HFFc6 (cell line): ENCODE measurements at regions not wholly inside any gene's neighbourhood (a gene's known extent, or its start where the extent isn't known, plus 50 kb on each side); places are given as distances from the start of the nearest gene placed in this dataset.
"Not testable (repeated sequence)": the region's sequence is repeated elsewhere in the genome, so short reads cannot be mapped to it uniquely, and the experiment has no call there.

Source experiments
- DNase-seq: peaks from one replicate; pipeline ENCODE4 v3.0.0-alpha.2; 2018
- H3K27ac Mint-ChIP-seq: 2 replicates; pipeline ENCODE4 v1.8.0; 2020; ENCODE audit warnings: mild to moderate bottlenecking, mixed read lengths
- H3K27me3 Mint-ChIP-seq: 2 replicates; pipeline ENCODE4 v1.8.0; 2021; ENCODE audit warnings: mild to moderate bottlenecking, moderate library complexity, mixed read lengths; ENCODE audit not compliant: insufficient read depth
- H3K36me3 Mint-ChIP-seq: 2 replicates; pipeline ENCODE4 v1.8.0; 2021; ENCODE audit warnings: low read depth, mixed read lengths
- H3K4me1 Mint-ChIP-seq: 2 replicates; pipeline ENCODE4 v1.8.0; 2020; ENCODE audit warnings: low read depth, mixed read lengths
- H3K4me3 Mint-ChIP-seq: 2 replicates; pipeline ENCODE4 v1.8.0; 2020; ENCODE audit warnings: mild to moderate bottlenecking, moderate library complexity, mixed read lengths
- H3K9me3 Mint-ChIP-seq: 2 replicates; pipeline ENCODE4 v1.8.0; 2020; ENCODE audit warnings: mild to moderate bottlenecking, mixed read lengths
- CTCF ChIP-seq: fragments of 200-600 bp; sonication (generic); IDR thresholded peaks from 2 replicates; pipeline ENCODE4 v1.5.0; 2021; ENCODE audit warnings: antibody characterized with exemption, mild to moderate bottlenecking

DNA sequence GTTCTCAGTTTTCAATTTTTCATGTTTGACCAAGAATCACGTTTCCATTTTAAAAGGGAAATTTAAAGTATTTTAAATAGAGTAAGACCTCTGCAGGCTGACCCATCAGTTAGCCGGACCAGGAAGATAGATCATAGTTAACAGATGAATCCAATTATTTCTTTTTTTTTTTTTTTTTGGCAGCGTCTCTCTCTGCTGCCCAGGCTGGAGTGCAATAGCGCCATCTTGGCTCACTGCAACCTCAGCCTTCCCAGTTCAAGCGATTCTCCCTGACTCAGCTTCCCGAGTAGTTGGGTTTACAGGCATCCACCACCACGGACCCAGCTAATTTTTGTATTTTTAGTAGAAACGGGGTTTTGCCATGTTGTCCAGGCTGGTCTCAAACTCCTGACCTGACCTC is 256.7 kb upstream of the CNR1 start:
- Mint-ChIP-seq H3K27me3 (no peaks in the 10 kb centered on the region), H3K4me3 (no peak overlapping the region), H3K9me3 (peaks cover 32% of the 10 kb centered on the region), H3K27ac (no peak overlapping the region), H3K4me1 (no peaks in the 10 kb centered on the region), H3K36me3 (no peaks in the 10 kb centered on the region)
- DNase-seq: no peak
- TF ChIP-seq CTCF: no peak

GRCh38 chr6:88420967-88421488 is 254.9 kb upstream of the CNR1 start:
- H3K27me3 Mint-ChIP-seq, H3K27ac Mint-ChIP-seq, H3K4me1 Mint-ChIP-seq, H3K36me3 Mint-ChIP-seq, H3K4me3 Mint-ChIP-seq, DNase-seq: not testable (repeated sequence)
- H3K9me3 Mint-ChIP-seq: peaks cover 33% of the 10 kb centered on the region

DNA sequence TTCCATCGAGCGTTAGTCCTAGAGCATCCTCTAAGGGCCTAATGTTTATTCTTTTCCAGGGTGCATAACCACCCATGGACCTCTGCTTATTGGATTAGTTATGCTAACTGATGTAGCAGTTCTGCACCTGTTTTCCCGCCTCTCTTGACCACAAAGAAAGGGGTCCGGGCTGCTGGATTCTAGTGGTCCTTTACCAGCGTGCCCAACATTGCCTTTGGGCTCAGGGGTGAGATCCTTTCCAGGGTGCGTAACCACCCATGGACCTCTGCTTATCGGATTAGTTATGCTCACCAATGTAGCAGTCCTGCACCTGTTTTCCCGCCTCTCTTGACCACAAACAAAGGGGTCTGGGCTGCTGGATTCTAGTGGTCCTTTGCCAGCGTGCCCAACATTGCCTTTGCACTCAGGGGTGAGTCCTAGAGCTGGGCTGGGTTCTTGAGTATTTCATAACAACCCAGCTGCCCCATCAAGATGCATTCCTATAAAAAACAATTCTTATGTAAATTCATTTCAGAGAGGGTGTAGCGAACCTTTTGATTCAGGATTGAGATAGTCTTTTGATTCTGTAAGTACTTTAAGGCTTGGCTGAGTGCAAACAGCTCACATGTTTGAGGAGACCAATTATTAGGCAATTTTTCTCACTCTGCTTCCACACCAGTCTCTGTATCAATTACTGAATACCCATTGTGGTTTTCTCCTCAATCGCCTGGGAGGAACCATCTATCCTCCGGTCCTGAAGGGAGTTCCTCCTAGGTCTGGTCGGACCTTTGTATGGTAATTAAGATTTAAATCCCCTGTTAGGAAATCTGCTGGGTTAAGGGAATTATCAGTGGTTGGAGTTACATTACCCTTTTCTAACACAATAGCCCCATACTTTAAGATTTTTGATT is 253.0 kb upstream of the CNR1 start:
- not testable (repeated sequence) for DNase-seq, H3K27me3 Mint-ChIP-seq, H3K27ac Mint-ChIP-seq, H3K36me3 Mint-ChIP-seq, H3K4me3 Mint-ChIP-seq, H3K4me1 Mint-ChIP-seq
- H3K9me3 Mint-ChIP-seq: peaks cover 41% of the 10 kb centered on the region

DNA sequence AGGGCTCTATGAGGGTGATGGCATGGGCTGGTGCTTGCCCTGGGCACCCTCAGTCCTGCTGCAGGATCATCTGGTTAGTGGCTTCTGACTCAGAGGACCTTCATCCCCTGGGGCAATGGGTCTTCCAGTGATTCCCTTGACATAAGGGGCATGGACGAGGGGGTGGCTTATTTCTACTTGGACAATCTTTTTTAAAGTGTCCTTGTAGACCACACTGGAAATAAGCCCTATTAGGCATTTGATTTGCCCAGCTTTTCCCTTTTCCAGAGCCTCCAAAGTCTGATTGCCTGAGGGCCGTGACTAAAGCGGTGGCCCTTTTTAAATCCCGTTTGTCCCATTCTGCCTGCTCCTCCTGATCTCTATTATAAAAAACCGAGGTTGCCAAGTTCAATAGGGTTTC is 251.2 kb upstream of the CNR1 start:
- H3K36me3 Mint-ChIP-seq, H3K27me3 Mint-ChIP-seq, DNase-seq, H3K4me3 Mint-ChIP-seq, H3K27ac Mint-ChIP-seq, H3K4me1 Mint-ChIP-seq: not testable (repeated sequence)
- peaks cover 38% of the 10 kb centered on the region for H3K9me3 Mint-ChIP-seq

DNA sequence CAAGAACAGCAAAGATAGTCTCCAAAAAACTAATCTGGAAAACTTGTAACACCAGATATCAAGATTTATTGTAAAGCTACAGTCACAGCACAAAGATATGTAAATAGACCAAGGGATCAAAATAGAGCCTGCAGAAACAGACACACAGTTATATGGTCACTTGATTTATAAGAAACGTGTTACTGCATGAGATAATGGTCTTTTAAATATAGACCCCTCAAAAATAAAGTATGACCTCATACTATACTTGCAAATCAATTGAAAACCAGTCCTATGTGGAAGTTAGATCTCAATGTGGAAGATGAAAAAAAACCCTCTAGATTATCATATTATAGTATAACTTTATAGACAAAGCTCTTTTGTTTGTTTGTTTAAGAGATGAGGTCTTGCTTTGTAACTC is 247.3 kb upstream of the CNR1 start:
- H3K9me3 Mint-ChIP-seq: peaks cover 21% of the 10 kb centered on the region

GRCh38 chr6:88408355-88408754 is 242.2 kb upstream of the CNR1 start:
- not testable (repeated sequence) for H3K4me3 Mint-ChIP-seq, DNase-seq, H3K27ac Mint-ChIP-seq, H3K27me3 Mint-ChIP-seq, H3K4me1 Mint-ChIP-seq, H3K36me3 Mint-ChIP-seq
- peaks cover 13% of the 10 kb centered on the region for H3K9me3 Mint-ChIP-seq

More for the DNA sequence above, 247.3 kb upstream of the CNR1 start:
- no peak for DNase-seq
- no peak for TF ChIP-seq CTCF
- H3K4me3 Mint-ChIP-seq: no peak overlapping the region
- H3K27ac Mint-ChIP-seq: no peak overlapping the region
- no peaks in the 10 kb centered on the region for H3K36me3 Mint-ChIP-seq
- no peaks in the 10 kb centered on the region for H3K4me1 Mint-ChIP-seq
- H3K27me3 Mint-ChIP-seq: no peaks in the 10 kb centered on the region

DNA sequence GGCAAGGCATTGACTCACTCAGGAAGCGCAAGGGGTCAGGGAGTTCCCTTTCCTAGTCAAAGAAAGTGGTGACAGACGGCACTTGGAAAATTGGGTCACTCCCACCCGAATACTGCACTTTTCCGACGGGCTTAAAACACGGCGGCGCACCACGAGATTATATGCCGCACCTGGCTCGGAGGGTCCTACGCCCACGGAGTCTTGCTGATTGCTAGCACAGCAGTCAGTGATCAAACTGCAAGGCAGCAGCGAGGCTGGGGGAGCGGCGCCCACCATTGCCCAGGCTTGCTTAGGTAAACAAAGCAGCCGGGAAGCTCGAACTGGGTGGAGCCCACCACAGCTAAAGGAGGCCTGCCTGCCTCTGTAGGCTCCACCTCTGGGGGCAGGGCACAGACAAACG is 240.5 kb upstream of the CNR1 start:
- H3K36me3 Mint-ChIP-seq, DNase-seq, H3K4me3 Mint-ChIP-seq, H3K27ac Mint-ChIP-seq, H3K27me3 Mint-ChIP-seq, H3K4me1 Mint-ChIP-seq: not testable (repeated sequence)
- peaks cover 19% of the 10 kb centered on the region for H3K9me3 Mint-ChIP-seq

GRCh38 chr6:88403486-88403885 is 237.3 kb upstream of the CNR1 start:
- Mint-ChIP-seq H3K36me3 (no peaks in the 10 kb centered on the region), H3K4me1 (no peaks in the 10 kb centered on the region), H3K27me3 (no peaks in the 10 kb centered on the region; the same call in none of the 2 replicates), H3K4me3 (no peak overlapping the region), H3K27ac (no peak overlapping the region), H3K9me3 (peaks cover 19% of the 10 kb centered on the region)
- TF ChIP-seq CTCF: no peak
- DNase-seq: no peak
